Activated CD4-positive, alpha-beta T cell treated with anti-CD3 and anti-CD28 coated beads, Interleukin-2, amount 10 ng/mL, durations not matched to agents 24 days and 14 days (primary cell): ENCODE measurements at regions not wholly inside any gene's neighbourhood (a gene's known extent, or its start where the extent isn't known, plus 50 kb on each side); places are given as distances from the start of the nearest gene placed in this dataset.

ENCODE experiments used
- DNase-seq: peaks from one replicate; pipeline ENCODE4 v3.0.0; 2022
- H3K27ac Mint-ChIP-seq: one replicate; pipeline ENCODE4 v1.8.0; 2022; ENCODE audit warnings: mild to moderate bottlenecking, mixed read lengths
- H3K27me3 Mint-ChIP-seq: one replicate; pipeline ENCODE4 v1.8.0; 2022; ENCODE audit warnings: mixed read lengths
- H3K36me3 Mint-ChIP-seq: one replicate; pipeline ENCODE4 v1.8.0; 2022; ENCODE audit warnings: low read depth, mild to moderate bottlenecking, mixed read lengths
- H3K4me1 Mint-ChIP-seq: one replicate; pipeline ENCODE4 v1.8.0; 2021; ENCODE audit warnings: mixed read lengths
- H3K4me3 Mint-ChIP-seq: one replicate; pipeline ENCODE4 v1.8.0; 2022; ENCODE audit warnings: mild to moderate bottlenecking, moderate library complexity, mixed read lengths
- H3K9me3 Mint-ChIP-seq: one replicate; pipeline ENCODE4 v1.8.0; 2021; ENCODE audit warnings: mixed read lengths
- intact Hi-C: fragments of 100-400 bp; cut with micrococcal nuclease; formaldehyde crosslinking; loops from one replicate; pipeline ENCODE4 v1.15.1; 2023

DNA sequence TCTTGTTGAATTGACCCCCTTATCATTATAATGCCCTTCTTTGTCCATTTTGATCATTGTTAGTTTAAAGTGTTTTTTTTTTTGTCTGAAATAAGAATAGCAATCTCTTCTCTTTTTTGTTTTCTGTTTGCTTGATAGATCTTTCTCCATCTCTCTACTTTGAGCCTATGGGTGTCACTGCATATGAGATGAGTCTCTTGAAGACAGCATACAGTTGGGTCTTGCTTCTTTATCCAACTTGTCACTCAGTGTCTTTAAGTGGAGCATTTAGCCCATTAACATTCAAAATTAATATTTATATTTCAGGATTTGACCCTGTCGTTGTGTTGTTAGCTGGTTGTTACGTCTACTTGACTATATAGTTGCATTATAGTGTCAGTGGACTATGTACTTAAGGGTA is 135.4 kb downstream of the HMHB1 start:
- Mint-ChIP-seq H3K27ac (no peak overlapping the region), H3K36me3 (no peaks in the 10 kb centered on the region), H3K4me3 (no peak overlapping the region), H3K4me1 (no peaks in the 10 kb centered on the region), H3K27me3 (peaks cover 14% of the 10 kb centered on the region), H3K9me3 (peaks cover 28% of the 10 kb centered on the region)
- DNase-seq, result no peak
- intact Hi-C loops, result no loop called here

DNA sequence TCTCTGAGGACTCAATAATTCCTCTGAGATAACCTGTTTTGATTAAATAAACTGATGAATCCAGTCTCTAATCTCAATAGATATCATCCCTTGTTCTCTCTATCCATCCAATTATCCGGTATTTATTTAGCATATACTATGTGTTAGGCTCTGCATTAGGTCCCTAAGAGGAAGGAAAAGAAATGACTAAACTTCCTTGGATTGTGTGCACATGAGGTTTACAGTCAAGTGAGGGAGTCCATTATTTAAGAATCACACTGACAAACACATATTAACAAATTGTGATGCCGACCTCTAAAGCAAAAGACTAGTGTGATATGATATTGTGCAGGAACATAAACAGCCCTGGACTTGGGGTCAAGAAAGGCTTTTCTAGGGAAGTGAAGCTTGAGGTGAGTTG is 140.8 kb downstream of the HMHB1 start:
- Mint-ChIP-seq H3K36me3 (no peaks in the 10 kb centered on the region), H3K9me3 (peaks cover 12% of the 10 kb centered on the region), H3K27me3 (peaks cover 5% of the 10 kb centered on the region), H3K4me1 (no peaks in the 10 kb centered on the region), H3K27ac (no peak overlapping the region), H3K4me3 (no peak overlapping the region)
- intact Hi-C loops, result no loop called here
- no peak for DNase-seq

DNA sequence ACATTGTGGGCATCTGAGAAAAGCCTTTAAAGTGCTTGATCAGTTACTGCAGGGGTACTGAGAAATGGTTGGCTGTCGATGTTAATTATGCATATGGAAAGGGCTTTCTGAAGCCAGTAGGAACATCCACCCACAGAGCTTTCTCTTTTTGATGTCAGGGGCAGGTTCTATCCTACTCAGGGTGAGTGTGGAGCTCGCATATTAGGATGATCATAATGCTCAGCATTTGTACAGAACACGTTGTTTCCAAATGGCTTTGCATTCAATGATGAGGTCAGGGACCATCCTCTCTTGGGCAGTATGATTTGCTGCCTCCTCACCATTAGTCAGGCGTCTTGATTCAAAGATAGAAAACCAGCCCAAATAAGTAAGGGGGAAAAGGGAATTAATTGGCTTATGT is 141.9 kb downstream of the HMHB1 start:
- peaks cover 7% of the 10 kb centered on the region for H3K27me3 Mint-ChIP-seq
- no peak for DNase-seq
- intact Hi-C loops, result no loop called here
- no peaks in the 10 kb centered on the region for H3K4me1 Mint-ChIP-seq
- H3K4me3 Mint-ChIP-seq, result no peak overlapping the region
- H3K27ac Mint-ChIP-seq, result no peak overlapping the region
- peaks cover 18% of the 10 kb centered on the region for H3K9me3 Mint-ChIP-seq
- H3K36me3 Mint-ChIP-seq, result no peaks in the 10 kb centered on the region

DNA sequence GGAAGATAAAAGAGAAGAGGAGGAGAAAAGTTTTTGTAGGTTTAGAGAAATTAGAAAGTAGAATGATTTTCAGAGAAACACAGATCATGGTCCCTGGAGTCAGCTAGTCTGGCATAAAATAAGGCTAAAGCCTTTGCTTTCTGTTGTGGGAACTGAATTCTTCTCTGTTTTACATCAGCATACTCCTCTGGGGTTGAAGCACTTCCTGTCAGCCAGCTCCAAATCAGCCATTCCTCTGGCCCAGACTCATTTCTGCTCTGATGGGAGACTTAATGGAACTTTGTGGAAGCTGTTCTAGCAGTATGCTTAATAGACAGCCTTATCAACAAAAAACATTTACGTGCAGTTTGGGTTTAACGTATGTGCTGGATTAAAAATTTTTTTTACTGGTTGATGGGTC is 143.2 kb downstream of the HMHB1 start:
- peaks cover 4% of the 10 kb centered on the region for H3K27me3 Mint-ChIP-seq
- H3K27ac Mint-ChIP-seq, result no peak overlapping the region
- intact Hi-C loops, result no loop called here
- H3K9me3 Mint-ChIP-seq, result peaks cover 14% of the 10 kb centered on the region
- H3K36me3 Mint-ChIP-seq, result no peaks in the 10 kb centered on the region
- no peaks in the 10 kb centered on the region for H3K4me1 Mint-ChIP-seq
- DNase-seq, result no peak
- H3K4me3 Mint-ChIP-seq, result no peak overlapping the region

DNA sequence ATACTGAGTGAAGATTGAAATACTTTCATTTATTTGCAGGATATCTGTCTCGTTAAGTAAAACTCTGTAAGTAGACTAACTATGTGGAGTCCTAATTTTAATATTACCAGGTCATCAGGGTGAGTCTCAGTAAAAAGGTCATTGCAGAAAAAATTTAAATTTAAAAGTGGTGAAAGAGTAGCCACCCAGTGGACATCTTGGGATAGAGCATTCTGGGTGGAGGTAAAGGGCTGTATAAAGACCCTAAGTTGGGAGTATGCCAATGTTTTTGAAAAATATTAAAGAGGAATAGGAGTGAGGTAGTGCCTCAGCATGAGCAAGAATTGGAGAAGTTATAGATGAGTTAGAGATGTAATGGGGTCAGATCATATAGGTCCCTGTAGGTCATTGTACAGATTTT is 145.5 kb downstream of the HMHB1 start:
- H3K27me3 Mint-ChIP-seq, result peaks cover 4% of the 10 kb centered on the region

DNA sequence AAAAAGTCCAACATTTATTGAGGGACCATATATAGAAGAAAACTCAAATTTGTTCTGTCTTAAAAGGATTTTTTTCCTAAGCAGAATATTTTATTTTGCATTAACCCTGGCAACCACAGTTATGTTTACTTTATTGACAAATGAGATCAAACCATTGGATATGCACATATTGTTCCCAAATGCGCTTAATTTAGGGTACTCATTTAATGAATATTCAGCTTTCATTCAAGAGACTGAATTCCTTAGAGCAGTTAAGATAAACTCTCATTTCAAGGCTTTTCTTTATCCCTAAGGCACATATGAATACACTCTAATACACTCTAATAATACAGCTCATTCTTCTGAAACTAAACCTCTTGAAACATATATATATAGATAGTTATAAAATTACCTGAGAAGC is 150.2 kb downstream of the HMHB1 start:
- Mint-ChIP-seq H3K36me3 (no peaks in the 10 kb centered on the region), H3K27ac (no peak overlapping the region), H3K9me3 (peaks cover 6% of the 10 kb centered on the region), H3K27me3 (peaks cover 7% of the 10 kb centered on the region), H3K4me1 (peaks cover 3% of the 10 kb centered on the region), H3K4me3 (no peak overlapping the region)
- DNase-seq, result no peak
- intact Hi-C loops, result no loop called here

More for the DNA sequence above, 145.5 kb downstream of the HMHB1 start:
- peaks cover 9% of the 10 kb centered on the region for H3K9me3 Mint-ChIP-seq
- H3K27ac Mint-ChIP-seq, result no peak overlapping the region
- intact Hi-C loops, result no loop called here
- no peak overlapping the region for H3K4me3 Mint-ChIP-seq
- no peaks in the 10 kb centered on the region for H3K36me3 Mint-ChIP-seq
- H3K4me1 Mint-ChIP-seq, result no peaks in the 10 kb centered on the region
- no peak for DNase-seq

DNA sequence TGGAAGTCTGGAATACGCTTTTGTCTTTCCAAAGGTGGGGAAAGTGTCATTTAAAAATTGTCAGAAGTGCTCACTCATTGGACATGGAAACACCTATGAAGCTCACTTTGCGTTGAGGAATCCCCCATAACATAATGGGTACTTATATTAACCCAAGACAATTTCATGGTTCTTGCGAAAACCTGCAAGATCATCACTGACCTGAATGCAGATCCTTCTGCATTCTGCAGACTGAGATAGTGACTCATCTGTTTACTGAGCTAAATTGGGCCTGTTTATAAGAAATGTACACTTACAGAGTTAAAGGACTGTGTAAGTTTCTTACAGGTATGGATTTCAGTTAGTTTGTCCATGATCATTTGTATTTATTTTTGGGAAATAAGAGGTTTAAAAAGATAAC is 153.0 kb downstream of the HMHB1 start:
- intact Hi-C loops, result loop anchor here (5.0 kb wide), 2 partner anchors 68 to 227 kb away; no protein-coding TSS in a partner anchor
- H3K9me3 Mint-ChIP-seq, result no peaks in the 10 kb centered on the region
- peaks cover 3% of the 10 kb centered on the region for H3K4me1 Mint-ChIP-seq
- H3K27ac Mint-ChIP-seq, result no peak overlapping the region
- DNase-seq, result no peak
- peaks cover 12% of the 10 kb centered on the region for H3K27me3 Mint-ChIP-seq
- H3K36me3 Mint-ChIP-seq, result no peaks in the 10 kb centered on the region
- H3K4me3 Mint-ChIP-seq, result no peak overlapping the region

DNA sequence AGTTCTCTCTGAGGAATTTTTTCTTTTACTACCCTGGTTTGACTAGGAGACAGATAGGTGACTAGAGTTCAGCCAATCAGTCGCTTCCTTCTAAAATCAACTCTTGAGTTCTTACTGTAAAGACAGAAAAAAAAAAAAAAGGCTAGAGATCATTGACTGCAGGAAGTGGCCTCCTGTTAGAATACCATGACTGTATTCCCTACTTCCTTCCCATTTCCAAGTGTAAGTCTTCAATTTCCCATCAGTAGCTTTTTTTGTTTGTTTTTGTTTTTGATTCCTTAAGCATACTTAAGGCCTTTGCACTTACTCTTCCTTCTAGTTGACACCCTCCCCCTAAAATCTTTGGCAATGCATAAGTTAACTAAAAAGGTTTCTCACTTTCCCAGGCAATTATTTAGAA is 154.3 kb downstream of the HMHB1 start:
- Mint-ChIP-seq H3K9me3 (no peaks in the 10 kb centered on the region), H3K36me3 (no peaks in the 10 kb centered on the region), H3K4me3 (no peak overlapping the region), H3K27me3 (peaks cover 25% of the 10 kb centered on the region), H3K4me1 (peaks cover 3% of the 10 kb centered on the region), H3K27ac (no peak overlapping the region)
- intact Hi-C loops, result loop anchor here (5.0 kb wide), 2 partner anchors 69 to 226 kb away; no protein-coding TSS in a partner anchor
- DNase-seq, result no peak

DNA sequence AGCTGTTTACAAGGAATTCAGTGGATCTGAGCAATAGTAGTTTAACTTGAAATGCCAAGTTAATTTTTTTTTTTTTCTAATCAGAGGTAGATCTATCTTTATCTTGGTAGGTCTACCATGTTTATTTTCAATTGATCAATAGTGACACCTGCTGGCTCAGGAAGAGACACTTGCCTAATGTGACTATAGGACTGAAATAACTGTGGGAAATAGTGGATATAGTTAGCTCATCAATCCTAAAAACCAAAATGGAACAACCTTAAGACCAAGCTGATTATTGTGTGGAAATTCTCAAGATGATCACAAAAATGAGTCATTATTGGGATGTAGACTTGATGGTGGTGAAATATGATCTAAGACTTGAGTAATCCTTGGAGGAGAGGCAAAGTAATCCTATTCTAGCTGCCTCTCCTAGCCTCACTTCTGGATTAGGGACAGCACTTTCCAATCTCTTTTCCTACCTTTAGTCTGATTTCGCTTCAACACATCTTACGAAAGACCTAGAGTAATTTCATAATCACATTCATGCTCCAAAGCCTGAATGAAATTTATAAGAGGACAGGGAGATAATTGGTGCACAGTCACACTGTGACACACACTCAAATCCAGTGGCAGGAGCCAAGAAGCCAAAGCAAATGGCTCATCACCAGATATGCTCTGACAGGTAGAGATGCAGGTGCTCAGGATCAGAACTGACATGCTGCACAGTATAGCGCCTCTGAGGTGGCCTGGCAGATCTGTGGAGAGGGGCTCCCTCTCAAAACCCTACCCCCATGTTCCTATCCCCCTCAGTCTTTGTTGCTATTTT is 156.3 kb downstream of the HMHB1 start:
- peaks cover 33% of the 10 kb centered on the region for H3K27me3 Mint-ChIP-seq
- DNase-seq, result peak; percentile 74
- intact Hi-C loops, result loop anchor here (1.0 to 5.0 kb wide), 5 partner anchors 71 to 1046 kb away; no protein-coding TSS in a partner anchor
- no peak overlapping the region for H3K27ac Mint-ChIP-seq
- no peaks in the 10 kb centered on the region for H3K9me3 Mint-ChIP-seq
- H3K4me3 Mint-ChIP-seq, result no peak overlapping the region
- H3K4me1 Mint-ChIP-seq, result peaks cover 3% of the 10 kb centered on the region
- no peaks in the 10 kb centered on the region for H3K36me3 Mint-ChIP-seq

DNA sequence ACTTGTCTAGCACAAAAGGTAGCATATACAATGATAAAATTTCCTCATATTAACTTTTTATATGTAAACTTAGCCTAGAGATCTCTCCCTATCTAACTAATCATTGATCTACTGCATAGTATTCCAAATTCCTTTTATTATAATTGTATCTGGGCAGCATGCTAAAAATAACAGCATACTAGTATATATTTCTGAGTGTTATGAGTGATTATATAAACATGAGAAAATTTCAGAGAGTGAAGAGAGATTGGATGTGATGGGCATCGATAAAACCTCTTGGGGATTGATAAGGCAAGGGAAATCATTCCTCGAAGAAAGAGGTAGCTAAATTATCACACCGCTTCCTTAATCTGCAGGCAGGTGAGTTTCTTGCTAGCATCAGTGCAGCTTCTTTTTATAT is 158.2 kb downstream of the HMHB1 start:
- peaks cover 31% of the 10 kb centered on the region for H3K27me3 Mint-ChIP-seq
- intact Hi-C loops, result no loop called here
- H3K27ac Mint-ChIP-seq, result no peak overlapping the region
- no peak for DNase-seq
- H3K4me1 Mint-ChIP-seq, result peaks cover 3% of the 10 kb centered on the region
- no peaks in the 10 kb centered on the region for H3K36me3 Mint-ChIP-seq
- no peak overlapping the region for H3K4me3 Mint-ChIP-seq
- H3K9me3 Mint-ChIP-seq, result no peaks in the 10 kb centered on the region

DNA sequence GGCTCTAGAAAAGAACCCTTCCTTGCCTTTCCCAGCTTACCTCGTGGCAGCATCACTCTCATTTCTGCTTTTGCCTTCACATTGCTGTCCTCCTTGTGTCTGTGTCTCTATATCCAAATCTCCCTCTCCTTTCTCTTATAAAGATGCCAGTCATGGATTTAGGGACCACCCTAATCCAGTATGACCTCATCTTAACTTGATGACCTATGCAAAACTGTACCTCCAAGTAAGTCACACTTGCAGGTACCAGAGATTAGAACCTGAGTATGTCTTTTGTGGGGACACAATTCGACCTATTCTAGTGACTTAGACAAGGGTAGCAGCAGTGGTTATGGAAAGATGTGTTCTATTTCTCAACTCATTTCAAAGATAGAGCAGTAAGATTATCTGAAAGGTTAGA is 160.1 kb downstream of the HMHB1 start:
- no peaks in the 10 kb centered on the region for H3K9me3 Mint-ChIP-seq
- intact Hi-C loops, result no loop called here
- DNase-seq, result no peak
- H3K27ac Mint-ChIP-seq, result no peak overlapping the region
- no peaks in the 10 kb centered on the region for H3K4me1 Mint-ChIP-seq
- H3K4me3 Mint-ChIP-seq, result no peak overlapping the region
- H3K27me3 Mint-ChIP-seq, result peaks cover 33% of the 10 kb centered on the region
- no peaks in the 10 kb centered on the region for H3K36me3 Mint-ChIP-seq

DNA sequence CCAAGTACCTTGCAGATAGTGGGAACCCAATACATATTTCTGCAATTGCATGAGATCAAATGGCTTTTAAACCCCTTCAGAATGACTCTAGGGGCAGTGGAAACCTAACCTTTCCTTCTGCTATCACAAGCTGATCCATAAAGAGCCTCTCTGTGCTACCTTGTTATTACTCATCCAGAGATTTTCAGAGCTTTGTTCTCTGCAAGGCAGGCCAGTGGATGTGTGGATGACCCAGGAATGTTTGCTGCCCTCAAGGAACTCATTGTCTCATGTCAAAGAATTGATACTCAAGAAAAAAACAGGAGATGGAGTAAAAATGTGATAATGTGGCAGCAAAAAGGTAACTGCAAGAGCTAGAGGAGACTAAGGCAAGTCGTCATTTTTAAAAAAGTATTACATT is 164.1 kb downstream of the HMHB1 start:
- no peak overlapping the region for H3K4me3 Mint-ChIP-seq
- peaks cover 16% of the 10 kb centered on the region for H3K27me3 Mint-ChIP-seq
- no peaks in the 10 kb centered on the region for H3K4me1 Mint-ChIP-seq
- H3K27ac Mint-ChIP-seq, result no peak overlapping the region
- H3K36me3 Mint-ChIP-seq, result no peaks in the 10 kb centered on the region
- DNase-seq, result no peak
- intact Hi-C loops, result no loop called here
- no peaks in the 10 kb centered on the region for H3K9me3 Mint-ChIP-seq

DNA sequence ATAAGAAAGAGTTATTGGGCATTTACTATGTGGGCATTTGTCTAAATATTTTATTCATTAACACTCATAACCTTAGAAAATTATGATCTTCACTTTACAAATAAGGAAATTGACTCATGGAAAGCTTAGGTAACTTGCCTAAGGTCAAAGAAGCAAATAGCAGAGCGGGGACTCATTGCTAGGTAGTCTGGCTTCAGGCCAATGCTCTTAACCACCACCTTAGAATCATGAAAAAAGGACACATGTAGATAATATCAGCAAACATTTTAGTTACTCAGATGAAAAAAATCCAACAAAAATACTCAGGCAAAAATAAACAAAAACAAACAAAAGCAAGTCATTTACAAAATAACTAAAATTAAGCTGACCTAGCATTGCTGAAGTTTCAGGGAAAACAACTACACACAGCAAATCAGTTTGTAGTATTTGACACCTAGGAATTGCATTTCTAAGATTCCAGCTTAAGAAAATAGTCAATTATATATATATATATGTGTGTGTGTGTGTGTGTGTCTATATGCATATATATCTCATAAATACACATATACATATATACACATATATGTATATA is 166.0 kb downstream of the HMHB1 start:
- intact Hi-C loops, result no loop called here
- H3K9me3 Mint-ChIP-seq, result no peaks in the 10 kb centered on the region
- H3K4me3 Mint-ChIP-seq, result no peak overlapping the region

DNA sequence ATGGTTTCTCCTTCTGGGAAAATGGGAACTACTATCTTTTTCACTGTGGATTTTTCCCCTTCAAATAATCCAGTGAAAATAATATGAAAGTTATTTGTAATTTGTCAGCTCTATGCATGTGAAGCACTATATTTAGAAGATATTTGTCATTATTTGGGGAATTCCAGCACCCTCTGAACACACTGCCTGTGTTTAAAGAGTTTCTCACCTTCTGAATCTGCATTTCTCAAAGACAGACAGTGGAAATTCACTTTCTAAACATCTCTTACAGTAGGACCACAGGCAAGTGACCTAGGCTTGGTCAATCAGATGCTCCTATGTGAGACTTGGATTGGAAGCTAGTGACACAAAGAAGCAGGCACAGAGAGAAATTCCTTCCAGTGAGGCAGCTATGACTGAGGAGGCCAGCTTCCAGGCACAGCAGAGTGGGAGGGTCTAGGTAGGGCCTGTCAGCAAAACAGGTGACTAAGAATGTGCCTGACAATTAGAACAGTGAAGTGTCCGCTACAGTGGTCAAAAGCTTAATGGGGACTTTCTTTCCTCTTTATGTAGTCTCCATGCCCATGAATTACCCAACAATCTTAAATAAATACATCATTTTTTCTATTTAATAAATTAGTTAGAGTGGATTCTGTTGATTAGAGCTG is 167.2 kb downstream of the HMHB1 start:
- Mint-ChIP-seq H3K36me3 (no peaks in the 10 kb centered on the region), H3K4me3 (no peak overlapping the region), H3K4me1 (no peaks in the 10 kb centered on the region), H3K27me3 (peaks cover 2% of the 10 kb centered on the region), H3K27ac (no peak overlapping the region), H3K9me3 (no peaks in the 10 kb centered on the region)
- intact Hi-C loops, result no loop called here
- DNase-seq, result no peak

More for the DNA sequence above, 166.0 kb downstream of the HMHB1 start:
- no peak overlapping the region for H3K27ac Mint-ChIP-seq
- peaks cover 2% of the 10 kb centered on the region for H3K27me3 Mint-ChIP-seq
- DNase-seq, result no peak
- H3K36me3 Mint-ChIP-seq, result no peaks in the 10 kb centered on the region
- no peaks in the 10 kb centered on the region for H3K4me1 Mint-ChIP-seq
